Umbilical cord (tissue), 1 donor: ENCODE measurements at regions not wholly inside any gene's neighbourhood (a gene's known extent, or its start where the extent isn't known, plus 50 kb on each side); places are given as distances from the start of the nearest gene placed in this dataset.

Source experiments
- DNase-seq: peaks from one replicate; pipeline ENCODE4 v3.0.0-alpha.2; 2015; ENCODE audit warnings: low spot score

- no peak for DNase-seq
These were observed 190.6 kb downstream of the PHLDA1 start for GRCh38 chr12:75840994-75841355.

- no peak for DNase-seq
These were observed 193.3 kb downstream of the PHLDA1 start for GRCh38 chr12:75838309-75838708.

- DNase-seq: no peak
These were observed 193.9 kb downstream of the PHLDA1 start for GRCh38 chr12:75837700-75838099.

GRCh38 chr12:75836533-75836932, 195.0 kb downstream of the PHLDA1 start:
- no peak for DNase-seq

- no peak for DNase-seq
These were observed 197.0 kb downstream of the PHLDA1 start for GRCh38 chr12:75834591-75834990.

- DNase-seq: no peak
These were observed 198.3 kb downstream of the PHLDA1 start for GRCh38 chr12:75833268-75833667.

- DNase-seq: peak; percentile 25
These were observed 200.2 kb downstream of the PHLDA1 start for GRCh38 chr12:75831402-75831801.

- no peak for DNase-seq
These were observed 204.5 kb downstream of the PHLDA1 start for GRCh38 chr12:75827061-75827460.

GRCh38 chr12:75825686-75826085, 205.9 kb downstream of the PHLDA1 start:
- no peak for DNase-seq

GRCh38 chr12:75823475-75823874, 208.1 kb downstream of the PHLDA1 start:
- no peak for DNase-seq

- DNase-seq: no peak
These were observed 209.2 kb downstream of the PHLDA1 start for GRCh38 chr12:75822416-75822815.

- no peak for DNase-seq
These were observed 210.6 kb downstream of the PHLDA1 start for GRCh38 chr12:75820848-75821578.

- no peak for DNase-seq
These were observed 211.5 kb downstream of the PHLDA1 start for GRCh38 chr12:75820071-75820470.

- no peak for DNase-seq
These were observed 212.1 kb downstream of the PHLDA1 start for GRCh38 chr12:75819512-75819911.

GRCh38 chr12:75818863-75819262, 212.7 kb downstream of the PHLDA1 start:
- DNase-seq: no peak

GRCh38 chr12:75816897-75817296, 214.7 kb downstream of the PHLDA1 start:
- DNase-seq: no peak

- DNase-seq: no peak
These were observed 215.8 kb downstream of the PHLDA1 start for GRCh38 chr12:75815756-75816155.

GRCh38 chr12:75814851-75815754, 216.5 kb downstream of the PHLDA1 start:
- peak; percentile 96 for DNase-seq

- no peak for DNase-seq
These were observed 218.5 kb downstream of the PHLDA1 start for GRCh38 chr12:75813072-75813471.

GRCh38 chr12:75812271-75813018, 219.1 kb downstream of the PHLDA1 start:
- peak; percentile 24 for DNase-seq

- DNase-seq: no peak
These were observed 221.8 kb downstream of the PHLDA1 start for GRCh38 chr12:75809746-75810145.

GRCh38 chr12:75807494-75807893, 224.1 kb downstream of the PHLDA1 start:
- DNase-seq: no peak
